Gastroesophageal sphincter (tissue), 3 donors: ENCODE measurements at regions not wholly inside any gene's neighbourhood (a gene's known extent, or its start where the extent isn't known, plus 50 kb on each side); places are given as distances from the start of the nearest gene placed in this dataset.

Experiments used
- POLR2AphosphoS5 ChIP-seq: sonication (generic); formaldehyde crosslinking; IDR thresholded peaks from one replicate; pipeline ENCODE4 v1.6.1; 2017; ENCODE audit warnings: antibody characterized with exemption
- TF ChIP-seq, protein P1 (sequence below), 4 experiments: fragments of 200-600 bp in 2 of 4; fragments of 450-650 bp in 2 of 4; sonication (generic) in 1 of 4; IDR thresholded peaks; one replicate each; pipeline ENCODE4 v1.5.1; 2017 to 2019; ENCODE audit warnings: antibody characterized with exemption in 4 of 4, mild to moderate bottlenecking in 2 of 4, moderate library complexity in 2 of 4

DNA sequence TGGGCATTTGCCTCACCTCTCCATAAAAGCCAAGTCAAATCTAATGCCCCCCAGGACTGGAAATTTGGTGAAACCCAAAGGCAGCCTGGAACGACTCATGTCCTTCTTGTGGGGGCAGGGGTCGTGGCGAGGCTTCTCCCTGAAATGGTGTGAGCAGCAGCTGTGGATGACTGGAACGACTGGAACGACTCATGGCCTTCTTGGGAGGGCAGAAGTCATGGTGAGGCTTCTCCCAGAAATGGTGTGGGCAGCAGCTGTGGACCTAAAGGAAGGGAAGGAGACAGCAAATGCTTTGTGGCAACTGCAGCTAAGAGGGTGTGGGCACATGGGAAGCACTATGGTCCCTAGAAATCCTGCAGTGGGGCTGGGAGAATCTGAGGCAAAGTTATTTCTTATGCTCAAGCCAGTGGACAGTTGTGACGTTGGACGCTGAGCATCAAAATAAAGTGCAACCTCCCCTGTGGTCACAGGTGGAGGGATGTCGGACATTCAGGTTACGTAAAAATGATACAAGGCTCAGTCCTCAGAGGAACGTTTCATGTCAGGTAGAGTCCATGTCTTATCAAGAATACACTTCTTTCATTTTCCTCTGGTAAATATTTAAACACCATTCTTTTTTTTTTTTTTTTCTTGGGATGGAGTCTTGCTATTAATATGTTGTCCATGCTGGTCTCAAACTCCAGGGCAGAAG is 107.0 kb upstream of the KIF5B start:
- TF ChIP-seq, protein P1, sequence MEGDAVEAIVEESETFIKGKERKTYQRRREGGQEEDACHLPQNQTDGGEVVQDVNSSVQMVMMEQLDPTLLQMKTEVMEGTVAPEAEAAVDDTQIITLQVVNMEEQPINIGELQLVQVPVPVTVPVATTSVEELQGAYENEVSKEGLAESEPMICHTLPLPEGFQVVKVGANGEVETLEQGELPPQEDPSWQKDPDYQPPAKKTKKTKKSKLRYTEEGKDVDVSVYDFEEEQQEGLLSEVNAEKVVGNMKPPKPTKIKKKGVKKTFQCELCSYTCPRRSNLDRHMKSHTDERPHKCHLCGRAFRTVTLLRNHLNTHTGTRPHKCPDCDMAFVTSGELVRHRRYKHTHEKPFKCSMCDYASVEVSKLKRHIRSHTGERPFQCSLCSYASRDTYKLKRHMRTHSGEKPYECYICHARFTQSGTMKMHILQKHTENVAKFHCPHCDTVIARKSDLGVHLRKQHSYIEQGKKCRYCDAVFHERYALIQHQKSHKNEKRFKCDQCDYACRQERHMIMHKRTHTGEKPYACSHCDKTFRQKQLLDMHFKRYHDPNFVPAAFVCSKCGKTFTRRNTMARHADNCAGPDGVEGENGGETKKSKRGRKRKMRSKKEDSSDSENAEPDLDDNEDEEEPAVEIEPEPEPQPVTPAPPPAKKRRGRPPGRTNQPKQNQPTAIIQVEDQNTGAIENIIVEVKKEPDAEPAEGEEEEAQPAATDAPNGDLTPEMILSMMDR (IDR thresholded peaks at IDR 0.05), result no peak
- no peak for TF ChIP-seq POLR2AphosphoS5
